Right ventricle myocardium inferior (tissue), 1 donor: ENCODE measurements at regions not wholly inside any gene's neighbourhood (a gene's known extent, or its start where the extent isn't known, plus 50 kb on each side); places are given as distances from the start of the nearest gene placed in this dataset.
"Not testable (repeated sequence)": the region's sequence is repeated elsewhere in the genome, so short reads cannot be mapped to it uniquely, and the experiment has no call there.

ENCODE experiments used
- ATAC-seq: fragments of 200-7000 bp; cut with Tn5 transposase; one replicate; pipeline ENCODE4 v1.9.1; 2020; ENCODE audit warnings: mild to moderate bottlenecking, moderate library complexity
- DNase-seq: peaks from one replicate; pipeline ENCODE4 v3.0.0; 2021; ENCODE audit errors: missing footprints
- intact Hi-C: fragments of 100-400 bp; cut with DNase I; formaldehyde crosslinking; loops from one replicate; pipeline ENCODE4 v1.11.0; 2022
- donor health status: DM: no; HTN: yes; CAD: no; lungs with severe emphysema.

- no peak for DNase-seq
- ATAC-seq = no peak
- intact Hi-C loops = no loop called here
Observed at GRCh38 chr19:27822336-27822735, 1390.6 kb downstream of the UQCRFS1 start.

DNA sequence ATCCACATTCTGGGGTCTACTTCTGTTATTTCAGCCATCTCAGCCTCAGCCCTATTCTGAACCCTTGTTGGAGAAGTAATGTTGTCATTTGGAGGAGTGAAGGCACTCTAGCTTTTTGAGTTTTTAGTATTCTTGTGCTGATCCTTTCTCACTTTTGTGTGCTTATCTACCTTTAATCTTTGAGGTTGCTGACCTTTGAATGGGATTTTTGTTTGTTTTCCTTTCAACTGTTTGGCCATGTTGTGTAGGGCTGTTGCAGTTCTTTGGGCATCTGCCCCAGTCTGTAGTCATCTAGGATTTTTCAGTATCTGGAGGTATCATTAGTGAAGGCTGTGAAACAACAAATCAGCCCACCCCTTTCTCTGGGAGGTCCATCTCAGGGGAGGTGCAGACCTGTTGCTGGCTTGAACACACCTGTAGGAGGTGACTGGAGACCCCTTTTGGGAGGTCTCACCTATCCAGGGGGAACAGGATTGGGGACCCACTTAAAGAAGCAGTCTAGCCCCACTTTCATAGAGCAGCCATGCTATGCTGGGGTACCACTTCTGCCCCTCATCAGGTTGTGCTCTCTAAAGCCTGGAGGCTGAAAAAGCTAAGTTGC, 1391.4 kb downstream of the UQCRFS1 start:
- DNase-seq (no peak), ATAC-seq (no peak)
- intact Hi-C loops = no loop called here

DNA sequence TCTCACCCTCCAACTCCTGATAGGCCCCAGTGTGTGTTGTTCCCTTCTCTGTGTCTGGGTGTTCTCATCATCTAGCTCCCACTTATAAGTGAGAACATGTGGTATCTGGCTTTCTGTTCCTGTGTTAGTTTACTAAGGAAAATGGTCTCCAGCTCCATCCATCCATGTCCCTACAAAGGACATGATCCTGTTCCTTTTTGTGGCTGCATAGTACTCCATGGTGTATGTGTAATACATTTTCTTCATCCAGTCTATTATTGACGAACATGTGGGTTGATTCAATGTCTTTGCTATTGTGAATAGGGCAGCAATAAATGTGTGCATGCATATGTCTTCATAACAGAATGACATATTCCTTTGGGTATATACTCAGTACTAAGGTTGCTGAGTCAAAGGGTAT, 1397.0 kb downstream of the UQCRFS1 start:
- ATAC-seq (no peak), DNase-seq (no peak)
- intact Hi-C loops = no loop called here

GRCh38 chr19:27814834-27815233, 1398.1 kb downstream of the UQCRFS1 start:
- DNase-seq, ATAC-seq, intact Hi-C loops: not testable (repeated sequence)

DNA sequence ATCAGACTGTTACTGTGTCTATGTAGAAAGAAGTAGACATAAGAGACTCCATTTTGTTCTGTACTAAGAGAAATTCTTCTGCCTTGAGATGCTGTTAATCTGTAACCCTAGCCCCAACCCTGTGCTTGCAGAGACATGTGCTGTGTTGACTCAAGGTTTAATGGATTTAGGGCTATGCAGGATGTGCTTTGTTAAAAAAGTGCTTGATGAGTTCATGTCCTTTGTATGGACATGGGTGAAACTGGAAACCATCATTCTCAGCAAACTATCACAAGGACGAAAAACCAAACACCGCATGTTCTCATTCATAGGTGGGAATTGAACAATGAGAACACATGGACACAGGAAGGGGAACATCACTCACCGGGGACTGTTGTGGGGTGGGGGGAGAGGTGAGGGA, 1398.7 kb downstream of the UQCRFS1 start:
- intact Hi-C loops = not testable (repeated sequence)

GRCh38 chr19:27806471-27807070, 1406.4 kb downstream of the UQCRFS1 start:
- no peak for ATAC-seq
- DNase-seq = no peak
- intact Hi-C loops = no loop called here

More for the DNA sequence above, 1398.7 kb downstream of the UQCRFS1 start:
- not testable (repeated sequence) for ATAC-seq, DNase-seq

DNA sequence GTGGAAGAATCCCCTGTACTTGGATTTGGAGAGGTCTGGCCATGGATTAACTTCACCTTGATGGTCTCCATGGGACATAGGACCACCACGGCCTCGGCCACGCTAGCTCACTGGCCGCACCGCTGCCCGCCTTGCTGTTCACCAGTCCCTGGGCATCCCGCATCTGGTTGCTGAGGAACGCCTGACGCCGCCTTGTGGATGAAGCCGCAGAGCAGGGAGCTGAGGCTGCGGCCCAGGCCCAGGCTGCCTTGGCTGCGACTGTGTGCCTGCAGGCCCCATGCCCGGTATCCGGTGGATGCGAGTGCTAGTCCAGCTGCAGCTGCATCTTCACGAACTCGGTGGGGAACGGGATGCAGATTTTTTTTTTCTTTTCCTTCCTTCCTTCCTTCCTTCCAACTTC, 1407.1 kb downstream of the UQCRFS1 start:
- intact Hi-C loops = no loop called here
- peak; percentile 34 for DNase-seq
- no peak for ATAC-seq

- ATAC-seq, DNase-seq, intact Hi-C loops: not testable (repeated sequence)
Observed at GRCh38 chr19:27802293-27802692, 1410.7 kb downstream of the UQCRFS1 start.

- ATAC-seq (no peak), DNase-seq (no peak)
- intact Hi-C loops = no loop called here
Observed at GRCh38 chr19:27796540-27796939, 1416.4 kb downstream of the UQCRFS1 start.

DNA sequence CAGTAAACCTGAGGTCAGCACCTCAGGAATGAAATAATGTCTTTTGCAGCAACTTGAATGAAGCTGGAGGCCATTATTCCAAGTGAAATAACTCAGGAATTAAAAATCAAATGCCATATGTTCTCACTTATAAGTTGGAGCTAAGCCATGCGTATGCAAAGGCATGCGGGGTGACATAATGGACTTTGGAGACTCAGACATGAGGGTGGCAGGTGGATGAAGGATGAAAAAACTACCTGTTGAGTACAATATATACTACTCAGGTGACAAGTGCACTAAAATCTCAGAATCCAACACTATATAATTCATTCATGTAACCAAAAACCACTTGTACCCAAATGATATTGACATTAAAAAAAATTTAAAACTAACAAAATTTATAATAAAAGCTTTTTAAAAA, 1416.9 kb downstream of the UQCRFS1 start:
- ATAC-seq (no peak), DNase-seq (no peak)
- intact Hi-C loops = no loop called here

GRCh38 chr19:27795369-27795768, 1417.6 kb downstream of the UQCRFS1 start:
- no peak for DNase-seq
- intact Hi-C loops = no loop called here
- ATAC-seq = no peak

DNA sequence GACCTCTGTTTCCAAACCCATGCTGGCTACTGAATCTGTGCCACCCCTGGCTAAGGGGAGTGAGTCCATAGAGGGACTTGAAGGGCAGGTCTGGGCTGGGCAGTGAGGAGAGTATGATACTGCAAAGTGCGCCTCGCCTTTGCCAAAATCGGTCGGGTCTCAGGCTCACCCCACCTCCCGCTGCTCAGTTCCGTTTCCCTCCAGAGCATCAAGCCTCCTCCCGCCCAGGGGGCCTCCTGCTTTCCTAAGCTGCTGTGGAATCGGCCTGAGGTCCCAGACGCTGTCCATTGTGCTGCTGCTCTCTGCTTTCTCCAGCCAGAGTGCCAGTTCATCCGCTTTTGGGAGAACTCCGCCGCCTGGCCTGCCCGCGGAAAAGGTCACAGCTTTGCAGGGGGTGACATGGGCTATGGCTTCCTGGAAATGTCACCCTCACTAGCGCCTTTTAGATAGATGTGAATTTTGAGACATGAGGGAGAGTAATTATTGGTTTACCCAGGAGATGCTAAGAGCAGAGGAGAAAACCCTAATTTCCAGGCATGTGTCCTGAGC, 1418.4 kb downstream of the UQCRFS1 start:
- ATAC-seq (no peak), DNase-seq (no peak)
- intact Hi-C loops = no loop called here

GRCh38 chr19:27793644-27794493, 1419.1 kb downstream of the UQCRFS1 start:
- intact Hi-C loops = no loop called here
- peak; percentile 99 for ATAC-seq
- DNase-seq = peak; percentile 97

- peak; percentile 85 for DNase-seq
- ATAC-seq = peak; percentile 82
- intact Hi-C loops = no loop called here
Observed at GRCh38 chr19:27793128-27793643, 1419.8 kb downstream of the UQCRFS1 start.

DNA sequence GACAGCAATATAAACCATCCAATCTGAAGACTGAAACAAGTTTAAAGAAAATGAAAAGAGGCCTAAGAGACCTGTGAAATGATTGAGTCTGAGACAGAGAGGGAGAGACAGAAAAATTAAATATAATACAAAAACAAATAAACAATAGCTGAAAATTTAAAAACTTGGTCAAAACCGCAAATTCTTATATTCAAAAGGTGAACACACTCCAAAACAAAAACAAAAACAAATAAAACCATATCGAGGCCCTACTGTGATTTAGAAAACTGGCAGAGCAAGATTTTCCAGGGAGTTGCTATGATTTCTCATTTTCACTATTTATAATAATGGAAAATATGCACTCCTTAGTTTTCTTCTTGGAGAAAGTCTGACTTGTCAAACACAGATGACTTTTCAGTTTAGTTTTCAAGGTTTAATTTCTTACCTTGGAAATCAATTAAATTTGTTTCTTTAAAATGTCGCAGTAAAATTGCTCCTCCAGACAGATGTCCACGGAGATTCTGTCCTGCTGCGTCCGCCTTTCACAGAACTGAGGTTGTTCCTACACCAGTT, 1420.3 kb downstream of the UQCRFS1 start:
- DNase-seq = no peak
- intact Hi-C loops = no loop called here
- ATAC-seq = no peak

GRCh38 chr19:27780367-27781075, 1432.4 kb downstream of the UQCRFS1 start:
- intact Hi-C loops = no loop called here
- no peak for DNase-seq
- no peak for ATAC-seq

DNA sequence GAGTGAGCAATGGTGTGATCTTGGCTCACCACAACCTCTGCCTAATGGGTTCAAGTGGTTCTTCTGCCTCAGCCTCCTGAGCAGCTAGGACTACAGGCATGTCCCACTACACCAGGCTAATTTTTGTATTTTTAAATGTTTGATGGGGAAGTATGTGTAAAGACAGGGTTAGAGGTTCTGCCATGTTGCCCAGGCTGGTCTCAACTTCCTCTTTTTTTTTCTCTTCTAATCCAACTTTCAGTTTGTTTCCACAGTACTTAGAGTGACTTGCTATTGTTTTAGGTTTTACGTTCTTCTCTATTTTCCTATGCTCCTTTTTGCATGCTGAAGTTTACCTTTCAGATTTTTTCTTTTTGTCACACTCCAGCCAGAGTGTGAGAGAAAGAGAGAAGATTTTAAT, 1433.0 kb downstream of the UQCRFS1 start:
- intact Hi-C loops = no loop called here

DNA sequence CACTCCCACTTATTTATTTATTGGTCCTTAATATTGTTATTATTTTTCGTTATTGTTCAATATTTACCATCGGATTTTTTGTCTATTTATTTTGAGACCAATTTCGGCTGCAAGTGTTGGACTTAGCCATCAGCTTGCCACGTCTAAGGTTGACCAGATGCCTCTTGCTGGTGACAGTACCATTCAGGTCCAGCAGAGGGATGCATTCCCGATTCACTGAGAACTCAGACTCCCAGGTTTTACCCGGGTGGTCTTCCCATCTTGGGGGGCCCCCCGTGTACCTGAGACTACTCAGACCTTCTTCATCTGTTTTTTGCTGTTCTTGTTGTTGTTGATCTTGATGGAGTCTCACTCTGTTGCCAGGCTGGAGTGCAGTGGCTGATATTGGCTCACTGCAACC, 1435.2 kb downstream of the UQCRFS1 start:
- ATAC-seq = no peak
- intact Hi-C loops = no loop called here
- no peak for DNase-seq

More for the DNA sequence above, 1433.0 kb downstream of the UQCRFS1 start:
- no peak for DNase-seq
- ATAC-seq = no peak

DNA sequence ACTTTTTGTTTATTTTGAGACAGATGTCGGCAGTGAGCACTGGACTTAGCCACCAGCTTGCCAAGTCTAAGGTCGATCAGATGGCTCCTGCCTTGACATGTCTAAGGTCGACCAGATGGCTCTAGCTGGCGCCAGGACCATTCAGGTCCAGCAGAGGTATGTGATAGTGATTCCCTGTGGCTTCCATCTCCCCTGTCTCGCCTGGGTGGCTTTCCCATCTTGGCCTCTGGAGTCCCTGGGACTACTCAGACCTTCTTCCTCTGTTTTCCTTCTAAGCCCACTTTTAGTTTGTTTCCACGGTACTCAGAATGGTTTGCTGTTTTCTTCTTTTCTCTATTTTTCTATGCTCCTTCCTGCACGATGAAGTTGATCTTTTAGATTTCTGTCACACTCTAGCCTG, 1435.7 kb downstream of the UQCRFS1 start:
- ATAC-seq (no peak), DNase-seq (no peak)
- intact Hi-C loops = no loop called here
